ENCODE measurements at regions not wholly inside any gene's neighbourhood (a gene's known extent, or its start where the extent isn't known, plus 50 kb on each side); places are given as distances from the start of the nearest gene placed in this dataset.

DNA sequence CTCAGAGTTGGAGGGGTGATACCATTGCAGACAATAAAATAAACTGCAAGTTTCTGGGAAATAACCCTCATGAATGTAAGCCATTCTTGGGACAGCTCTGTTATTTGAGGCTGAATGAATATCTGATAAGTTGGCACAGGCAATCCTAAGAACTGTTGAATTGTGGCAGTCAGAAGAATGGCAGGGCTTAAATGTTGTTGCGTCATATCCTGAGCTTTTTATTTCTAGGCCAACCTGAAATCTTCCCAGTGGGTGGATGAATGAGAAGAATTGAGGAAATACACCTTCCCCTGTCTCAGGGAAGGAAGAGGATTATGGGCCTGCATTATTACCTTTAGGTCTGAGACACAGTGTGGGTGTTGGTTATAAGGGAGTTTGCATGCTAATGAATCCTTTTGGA is 64.4 kb upstream of the C4orf54 start:
- 81 to 86% methylated on average over 1 of the region's 1 CpG for whole genome bisulfite sequencing, 2 donors
- Histone ChIP-seq H3K4me3 (no peak overlapping the region), H3K36me3 (no peaks in the 10 kb centered on the region), H3K9me3 (no peaks in the 10 kb centered on the region), H3K27ac (peak overlapping the region in 7 of 10 donors; percentile 50 to 83 (median 70)), H3K4me1 (peaks cover 0 to 35% (median 11%) of the 10 kb centered on the region in 9 donors), H3K27me3 (no peaks in the 10 kb centered on the region)
- ATAC-seq, result no peak
- TF ChIP-seq, protein P1, sequence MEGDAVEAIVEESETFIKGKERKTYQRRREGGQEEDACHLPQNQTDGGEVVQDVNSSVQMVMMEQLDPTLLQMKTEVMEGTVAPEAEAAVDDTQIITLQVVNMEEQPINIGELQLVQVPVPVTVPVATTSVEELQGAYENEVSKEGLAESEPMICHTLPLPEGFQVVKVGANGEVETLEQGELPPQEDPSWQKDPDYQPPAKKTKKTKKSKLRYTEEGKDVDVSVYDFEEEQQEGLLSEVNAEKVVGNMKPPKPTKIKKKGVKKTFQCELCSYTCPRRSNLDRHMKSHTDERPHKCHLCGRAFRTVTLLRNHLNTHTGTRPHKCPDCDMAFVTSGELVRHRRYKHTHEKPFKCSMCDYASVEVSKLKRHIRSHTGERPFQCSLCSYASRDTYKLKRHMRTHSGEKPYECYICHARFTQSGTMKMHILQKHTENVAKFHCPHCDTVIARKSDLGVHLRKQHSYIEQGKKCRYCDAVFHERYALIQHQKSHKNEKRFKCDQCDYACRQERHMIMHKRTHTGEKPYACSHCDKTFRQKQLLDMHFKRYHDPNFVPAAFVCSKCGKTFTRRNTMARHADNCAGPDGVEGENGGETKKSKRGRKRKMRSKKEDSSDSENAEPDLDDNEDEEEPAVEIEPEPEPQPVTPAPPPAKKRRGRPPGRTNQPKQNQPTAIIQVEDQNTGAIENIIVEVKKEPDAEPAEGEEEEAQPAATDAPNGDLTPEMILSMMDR (IDR thresholded peaks at IDR 0.05), result no peak
- intact Hi-C loops (cut with DNase I), result loop anchor here in 5 of 10 donors (5.0 to 10.0 kb wide), 6 partner anchors 40 to 160 kb away; partner anchors contain the start of gene TRMT10A (in 5 of the 5)
- DNase-seq, result no peak

DNA sequence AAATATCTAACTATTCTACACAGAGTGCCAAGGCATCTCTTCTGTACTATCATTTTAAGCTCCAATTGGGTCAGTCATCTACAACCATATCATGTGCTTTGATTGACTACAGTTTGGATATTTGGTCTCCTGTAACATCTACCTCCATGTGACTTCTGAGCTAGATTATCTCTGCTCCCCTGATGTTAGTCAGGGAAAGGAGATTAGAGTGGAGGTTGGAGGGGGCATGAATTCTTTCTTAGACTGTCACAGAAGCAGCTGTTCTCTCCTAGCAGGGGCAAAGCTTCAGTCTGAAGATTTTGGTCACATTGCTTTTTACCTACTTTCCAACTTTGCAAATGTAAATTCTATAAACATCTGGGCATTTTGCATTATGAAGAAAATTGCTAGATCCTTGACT is 62.6 kb upstream of the C4orf54 start:
- DNase-seq, result no peak
- Histone ChIP-seq H3K9me3 (no peaks in the 10 kb centered on the region), H3K4me1 (peaks cover 0 to 35% (median 15%) of the 10 kb centered on the region in 9 donors), H3K27me3 (no peaks in the 10 kb centered on the region), H3K4me3 (no peak overlapping the region), H3K36me3 (no peaks in the 10 kb centered on the region), H3K27ac (no peak overlapping the region)
- intact Hi-C loops (cut with DNase I), result loop anchor here in 5 of 10 donors (5.0 to 10.0 kb wide), 6 partner anchors 38 to 158 kb away; partner anchors contain the start of gene TRMT10A (in 5 of the 5)
- ATAC-seq, result no peak
- TF ChIP-seq, protein P1 (IDR thresholded peaks at IDR 0.05), result no peak

DNA sequence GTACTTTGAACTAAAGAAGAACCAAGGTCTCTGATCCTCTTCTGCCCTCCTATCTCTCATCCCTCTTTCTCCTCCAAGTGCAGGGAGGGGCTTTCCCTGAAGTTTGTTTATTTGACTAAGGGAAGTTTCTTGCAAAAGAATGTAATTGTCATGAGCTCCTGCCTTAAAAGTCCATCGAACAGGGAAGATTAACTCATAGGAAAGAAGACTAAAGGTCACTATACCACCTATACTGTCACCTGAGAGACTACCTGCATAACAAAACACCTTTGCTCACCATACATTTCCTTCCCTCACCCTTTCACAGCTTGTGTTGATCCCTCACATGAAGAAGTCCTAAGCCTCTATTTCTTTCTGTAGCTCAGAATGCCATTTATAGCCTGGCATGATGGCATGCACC is 59.4 kb upstream of the C4orf54 start:
- ATAC-seq (no peak), DNase-seq (no peak)
- intact Hi-C loops (cut with DNase I), result loop anchor here in 1 of 10 donors (5.0 kb wide), 1 partner anchor 35 kb away; no protein-coding TSS in a partner anchor
- Histone ChIP-seq H3K27ac (no peak overlapping the region), H3K9me3 (no peaks in the 10 kb centered on the region), H3K4me3 (no peak overlapping the region), H3K4me1 (peaks cover 0 to 20% (median 10%) of the 10 kb centered on the region in 9 donors), H3K36me3 (no peaks in the 10 kb centered on the region), H3K27me3 (no peaks in the 10 kb centered on the region)
- TF ChIP-seq, protein P1 (IDR thresholded peaks at IDR 0.05), result no peak
- 47 to 57% methylated on average over 1 of the region's 1 CpG for WGBS, 2 donors

DNA sequence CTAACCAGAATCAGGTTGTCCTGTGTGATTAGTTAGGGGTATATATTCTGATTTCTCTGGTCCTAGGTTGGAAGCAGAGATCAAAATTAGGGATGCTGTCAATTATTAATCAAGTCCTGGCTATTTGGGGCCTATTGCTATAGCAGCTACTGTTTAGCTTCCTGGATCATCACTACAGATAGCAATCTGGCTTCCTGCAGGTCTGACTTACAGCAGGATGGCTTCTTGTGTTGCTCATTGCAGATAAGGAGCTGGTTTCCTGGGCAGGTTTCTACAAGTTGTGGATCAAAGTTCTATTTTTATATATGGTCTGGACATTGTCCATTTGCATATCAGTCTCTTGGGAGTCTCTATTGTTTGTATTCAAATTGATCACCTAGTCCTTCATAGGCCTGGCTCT is 57.7 kb upstream of the C4orf54 start:
- intact Hi-C loops (cut with DNase I), result loop anchor here in 1 of 10 donors (5.0 kb wide), 1 partner anchor 33 kb away; no protein-coding TSS in a partner anchor
- no peaks in the 10 kb centered on the region for H3K9me3 ChIP-seq
- TF ChIP-seq, protein P1 (IDR thresholded peaks at IDR 0.05), result no peak
- peak in 4 of 8 donors; percentile 37 to 67 (median 51) for ATAC-seq
- peaks cover 0 to 15% (median 10%) of the 10 kb centered on the region in 9 donors for H3K4me1 ChIP-seq
- no peak overlapping the region for H3K4me3 ChIP-seq
- peak overlapping the region in 3 of 10 donors; percentile 2 to 55 (median 33) for H3K27ac ChIP-seq
- no peak for DNase-seq
- no peaks in the 10 kb centered on the region for H3K36me3 ChIP-seq
- H3K27me3 ChIP-seq, result no peaks in the 10 kb centered on the region
